GM12873 (cell line): ENCODE measurements at regions not wholly inside any gene's neighbourhood (a gene's known extent, or its start where the extent isn't known, plus 50 kb on each side); places are given as distances from the start of the nearest gene placed in this dataset.
A peak's percentile ranks its signal among the peaks of the same experiment; 100 is the strongest.

Experiments used
- CTCF ChIP-seq: IDR thresholded peaks from 2 replicates; pipeline ENCODE4 v1.5.1; 2012; ENCODE audit warnings: low read depth, mild to moderate bottlenecking, moderate library complexity, low read length, control low read depth; ENCODE audit not compliant: insufficient read depth; ENCODE audit errors: missing control alignments

DNA sequence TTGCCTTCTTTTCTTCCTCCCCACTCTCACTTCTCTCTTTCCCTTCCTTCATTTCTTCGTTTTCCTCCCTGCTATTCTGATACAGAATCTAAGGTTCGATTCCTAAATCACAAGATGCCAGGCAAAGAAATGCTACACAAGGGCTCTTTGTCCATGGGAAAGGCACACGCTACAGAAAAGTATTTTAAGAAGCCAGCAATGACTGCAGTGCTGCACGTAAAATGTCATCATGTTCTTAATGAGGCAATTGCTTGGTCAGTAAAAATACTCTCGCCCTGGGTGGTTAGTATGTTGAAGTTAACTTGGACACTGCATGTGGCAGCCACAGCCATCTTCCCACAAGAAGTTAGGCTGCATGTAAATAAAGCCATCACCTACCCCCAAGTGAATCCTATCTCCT lies 178.4 kb downstream of the DHX15 start:
- no peak for TF ChIP-seq CTCF

DNA sequence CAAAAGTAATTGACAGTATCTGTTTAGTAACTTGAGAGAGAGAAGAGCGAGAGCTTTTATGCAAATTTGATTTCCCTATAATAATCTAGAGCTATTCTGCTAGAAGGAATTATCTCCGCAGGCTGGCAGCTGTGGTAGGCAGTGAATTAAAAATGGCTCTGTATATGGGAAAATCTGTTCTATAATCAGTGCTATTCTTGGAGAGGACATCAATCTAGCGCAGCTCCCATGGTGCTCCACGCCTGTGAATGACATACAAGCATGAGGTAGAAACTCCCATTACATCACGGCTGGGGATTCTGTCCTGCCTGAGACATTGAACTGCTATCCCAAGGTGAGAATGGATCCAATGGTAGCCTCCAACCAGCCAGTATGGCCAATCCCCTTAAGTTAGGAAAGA lies 179.0 kb downstream of the DHX15 start:
- TF ChIP-seq CTCF = no peak

GRCh38 chr4:24404281-24404680 lies 180.1 kb downstream of the DHX15 start:
- TF ChIP-seq CTCF = no peak

DNA sequence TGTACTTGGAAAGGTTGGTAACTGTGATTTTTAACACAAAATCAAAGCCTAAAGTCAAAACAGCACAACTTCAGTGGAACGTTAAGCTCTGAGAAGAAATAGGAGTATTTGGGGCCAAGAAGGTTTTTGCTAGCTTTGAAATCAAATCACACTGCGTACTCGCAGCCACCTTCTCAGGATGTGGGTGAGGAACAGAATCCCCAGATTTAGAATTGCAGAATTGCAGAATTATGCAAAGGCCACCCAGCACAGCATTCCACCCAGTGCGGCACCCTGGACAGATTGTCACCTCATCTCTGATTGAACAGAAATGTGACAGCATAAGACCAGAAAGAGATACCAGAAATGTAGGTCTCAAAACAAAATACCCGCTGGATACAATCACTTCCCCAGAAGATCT lies 181.1 kb downstream of the DHX15 start:
- TF ChIP-seq CTCF = no peak

- TF ChIP-seq CTCF = no peak
These were observed 183.8 kb downstream of the DHX15 start for GRCh38 chr4:24400537-24400936.

DNA sequence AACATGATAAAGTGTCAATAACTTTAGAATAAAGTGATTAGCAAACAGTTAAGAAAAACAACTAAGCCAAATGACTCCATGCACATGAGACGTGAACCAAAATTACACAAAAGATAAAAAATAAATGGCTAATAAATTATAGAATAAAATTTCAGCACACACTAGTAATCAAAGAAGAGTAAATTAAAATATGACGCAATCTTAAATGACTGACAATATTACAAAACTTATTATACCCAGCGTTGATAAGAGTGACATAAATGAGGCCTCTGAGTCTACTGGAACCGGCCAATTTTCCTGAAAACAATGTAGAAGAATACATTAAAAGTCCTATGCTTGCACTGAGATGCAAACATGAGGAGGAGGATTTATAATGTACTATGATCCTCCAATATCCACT lies 187.4 kb downstream of the DHX15 start:
- no peak for TF ChIP-seq CTCF

GRCh38 chr4:24395937-24396336 lies 188.4 kb downstream of the DHX15 start:
- peak; percentile 18 for TF ChIP-seq CTCF

- TF ChIP-seq CTCF = no peak
These were observed 190.3 kb downstream of the DHX15 start for GRCh38 chr4:24394041-24394440.
